Hepatocyte (in vitro differentiated cells): ENCODE measurements at regions not wholly inside any gene's neighbourhood (a gene's known extent, or its start where the extent isn't known, plus 50 kb on each side); places are given as distances from the start of the nearest gene placed in this dataset.

Experiments used
- CTCF ChIP-seq: fragments of 200-600 bp; sonication (generic); IDR thresholded peaks from 2 replicates; pipeline ENCODE4 v1.5.1; 2016; ENCODE audit warnings: antibody characterized with exemption, mild to moderate bottlenecking; ENCODE audit not compliant: poor library complexity
- EZH2 ChIP-seq: fragments of 200-600 bp; sonication (generic); IDR thresholded peaks from 2 replicates; pipeline ENCODE4 v1.6.1; 2016; ENCODE audit warnings: antibody characterized with exemption, mild to moderate bottlenecking, borderline replicate concordance
- EZH2phosphoT487 ChIP-seq: fragments of 200-600 bp; sonication (generic); IDR thresholded peaks from one replicate; pipeline ENCODE4 v1.6.1; 2018; ENCODE audit warnings: antibody characterized with exemption, mild to moderate bottlenecking, low read depth, moderate library complexity; ENCODE audit not compliant: unreplicated experiment, severe bottlenecking

- TF ChIP-seq EZH2 (no peak), CTCF (no peak), EZH2phosphoT487 (no peak)
Observed at GRCh38 chr2:12168354-12168753, 421.9 kb downstream of the LPIN1 start.
